ENCODE measurements at regions not wholly inside any gene's neighbourhood (a gene's known extent, or its start where the extent isn't known, plus 50 kb on each side); places are given as distances from the start of the nearest gene placed in this dataset.

DNA sequence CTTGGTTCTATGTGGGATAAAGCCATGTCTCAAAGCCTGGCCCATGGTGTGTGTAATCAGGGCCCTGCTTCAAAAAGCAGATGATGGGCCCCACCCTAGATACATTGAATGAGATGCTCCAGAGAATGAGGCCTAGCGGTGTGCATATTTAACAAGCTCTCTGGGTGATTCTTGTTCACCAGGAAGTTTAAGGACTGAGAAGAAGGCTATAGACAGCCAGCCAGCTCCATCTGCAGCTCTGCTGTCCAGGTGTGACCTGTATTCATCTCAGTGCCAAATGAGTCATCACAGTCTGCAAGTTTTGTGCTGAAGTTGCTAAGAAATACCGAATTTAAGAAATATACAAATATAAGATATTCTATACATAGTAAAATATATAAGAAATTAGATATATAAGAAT, 182.0 kb upstream of the RUNX1 start:
- TF ChIP-seq CTCF (IDR thresholded peaks at IDR 0.05) (no peak), POLR2A (IDR thresholded peaks at IDR 0.05) (no peak)
